ENCODE measurements at regions not wholly inside any gene's neighbourhood (a gene's known extent, or its start where the extent isn't known, plus 50 kb on each side); places are given as distances from the start of the nearest gene placed in this dataset.

GRCh38 chr2:146777181-146777580 is 1067.6 kb upstream of the ACVR2A start:
- intact Hi-C loops (cut with DNase I), result no loop called here
- no peak for ATAC-seq
- Histone ChIP-seq H3K4me1 (no peaks in the 10 kb centered on the region), H3K27me3 (no peaks in the 10 kb centered on the region), H3K9me3 (no peaks in the 10 kb centered on the region), H3K36me3 (no peaks in the 10 kb centered on the region), H3K27ac (no peak overlapping the region), H3K4me3 (no peak overlapping the region)
- no peak for DNase-seq
- TF ChIP-seq CTCF (IDR thresholded peaks at IDR 0.05), result no peak

GRCh38 chr2:146776596-146776995 is 1068.2 kb upstream of the ACVR2A start:
- Histone ChIP-seq H3K27ac (no peak overlapping the region), H3K4me3 (no peak overlapping the region), H3K9me3 (no peaks in the 10 kb centered on the region), H3K27me3 (no peaks in the 10 kb centered on the region), H3K4me1 (no peaks in the 10 kb centered on the region), H3K36me3 (no peaks in the 10 kb centered on the region)
- intact Hi-C loops (cut with DNase I), result no loop called here
- DNase-seq, result no peak
- ATAC-seq, result no peak
- TF ChIP-seq CTCF (IDR thresholded peaks at IDR 0.05), result no peak

GRCh38 chr2:146771531-146771930 is 1073.3 kb upstream of the ACVR2A start:
- DNase-seq, result no peak

GRCh38 chr2:146764301-146764700 is 1080.5 kb upstream of the ACVR2A start:
- no peak overlapping the region for H3K27ac ChIP-seq
- intact Hi-C loops (cut with DNase I), result no loop called here
- ATAC-seq, result no peak
- H3K27me3 ChIP-seq, result no peaks in the 10 kb centered on the region
- H3K4me3 ChIP-seq, result no peak overlapping the region
- DNase-seq, result no peak
- no peaks in the 10 kb centered on the region for H3K9me3 ChIP-seq
- no peaks in the 10 kb centered on the region for H3K4me1 ChIP-seq
- TF ChIP-seq CTCF (IDR thresholded peaks at IDR 0.05), result no peak
- no peaks in the 10 kb centered on the region for H3K36me3 ChIP-seq

More at GRCh38 chr2:146771531-146771930, 1073.3 kb upstream of the ACVR2A start:
- Histone ChIP-seq H3K36me3 (no peaks in the 10 kb centered on the region), H3K4me3 (no peak overlapping the region), H3K4me1 (no peaks in the 10 kb centered on the region), H3K9me3 (no peaks in the 10 kb centered on the region), H3K27ac (no peak overlapping the region), H3K27me3 (no peaks in the 10 kb centered on the region)
- TF ChIP-seq CTCF (IDR thresholded peaks at IDR 0.05), result no peak
- intact Hi-C loops (cut with DNase I), result no loop called here
- ATAC-seq, result no peak

GRCh38 chr2:146762786-146763185 is 1082.0 kb upstream of the ACVR2A start:
- no peaks in the 10 kb centered on the region for H3K27me3 ChIP-seq
- no peak for ATAC-seq

More at GRCh38 chr2:146762786-146763185, 1082.0 kb upstream of the ACVR2A start:
- H3K36me3 ChIP-seq, result no peaks in the 10 kb centered on the region
- H3K4me3 ChIP-seq, result no peak overlapping the region
- no peaks in the 10 kb centered on the region for H3K9me3 ChIP-seq
- H3K27ac ChIP-seq, result no peak overlapping the region
- H3K4me1 ChIP-seq, result no peaks in the 10 kb centered on the region
- no peak for TF ChIP-seq CTCF (IDR thresholded peaks at IDR 0.05)
- intact Hi-C loops (cut with DNase I), result no loop called here
- no peak for DNase-seq
